Natural killer cell (primary cell): ENCODE measurements at regions not wholly inside any gene's neighbourhood (a gene's known extent, or its start where the extent isn't known, plus 50 kb on each side); places are given as distances from the start of the nearest gene placed in this dataset.
A peak's percentile ranks its signal among the peaks of the same experiment; 100 is the strongest.

ENCODE experiments used
- ATAC-seq, 3 donors: fragments of 150-1000 bp in 2 of 3; fragments of 200-7000 bp in 1 of 3; cut with Tn5 transposase; 1 replicate in 1 of 3; 2 replicates in 2 of 3; pipeline ENCODE4 v1.10.0; 2021; ENCODE audit warnings: mild to moderate bottlenecking in 2 of 3, moderate library complexity in 2 of 3
- DNase-seq, 2 donors: peaks; one replicate each; pipeline versions ENCODE4 v3.0.0 to v3.0.0-alpha.2; 2013 to 2021; ENCODE audit warnings: mixed read lengths in 1 of 2
- H3K27ac ChIP-seq: one replicate; pipeline ENCODE4 v1.5.1; 2013; ENCODE audit warnings: mild to moderate bottlenecking, low read length
- H3K27me3 ChIP-seq: one replicate; pipeline ENCODE4 v1.6.1; 2013; ENCODE audit warnings: low read length; ENCODE audit not compliant: control insufficient read depth, insufficient read depth
- H3K36me3 ChIP-seq: one replicate; pipeline ENCODE4 v1.6.1; 2013; ENCODE audit warnings: low read length; ENCODE audit not compliant: control insufficient read depth, insufficient read depth
- H3K4me1 ChIP-seq: one replicate; pipeline ENCODE4 v1.6.1; 2013; ENCODE audit warnings: low read length; ENCODE audit not compliant: control insufficient read depth, insufficient read depth
- H3K4me3 ChIP-seq: one replicate; pipeline ENCODE4 v1.5.1; 2013; ENCODE audit warnings: low read length
- H3K9me3 ChIP-seq: one replicate; pipeline ENCODE4 v1.6.1; 2013; ENCODE audit warnings: low read length; ENCODE audit not compliant: control insufficient read depth, insufficient read depth
- H3K27ac Mint-ChIP-seq, 2 donors: one replicate each; pipeline ENCODE4 v1.8.0; 2022; ENCODE audit warnings: mild to moderate bottlenecking in 2 of 2, mixed read lengths in 2 of 2, moderate library complexity in 1 of 2
- H3K27me3 Mint-ChIP-seq, 2 donors: one replicate each; pipeline ENCODE4 v1.8.0; 2022; ENCODE audit warnings: low read depth in 2 of 2, mixed read lengths in 2 of 2
- H3K36me3 Mint-ChIP-seq: one replicate; pipeline ENCODE4 v1.8.0; 2022; ENCODE audit warnings: mixed read lengths
- H3K4me1 Mint-ChIP-seq, 2 donors: one replicate each; pipeline ENCODE4 v1.8.0; 2022; ENCODE audit warnings: mixed read lengths in 2 of 2
- H3K4me3 Mint-ChIP-seq: one replicate; pipeline ENCODE4 v1.8.0; 2022; ENCODE audit warnings: mild to moderate bottlenecking, moderate library complexity, mixed read lengths
- H3K9me3 Mint-ChIP-seq, 2 donors: one replicate each; pipeline ENCODE4 v1.8.0; 2022; ENCODE audit warnings: mixed read lengths in 2 of 2
- WGBS: methylation state at CpG from one replicate; pipeline ENCODE4 v1.1.7; 2013; ENCODE audit warnings: missing lambda C conversion rate; ENCODE audit not compliant: insufficient coverage; 5-methylcytosine and 5-hydroxymethylcytosine counted together
- intact Hi-C: fragments of 100-400 bp; cut with micrococcal nuclease; formaldehyde crosslinking; loops from one replicate; pipeline ENCODE4 v1.14.2; 2022
- TF ChIP-seq, protein P1 (sequence below): fragments of 200-600 bp; IDR thresholded peaks from one replicate; pipeline ENCODE4 v1.8.0; 2022; ENCODE audit warnings: antibody characterized with exemption

DNA sequence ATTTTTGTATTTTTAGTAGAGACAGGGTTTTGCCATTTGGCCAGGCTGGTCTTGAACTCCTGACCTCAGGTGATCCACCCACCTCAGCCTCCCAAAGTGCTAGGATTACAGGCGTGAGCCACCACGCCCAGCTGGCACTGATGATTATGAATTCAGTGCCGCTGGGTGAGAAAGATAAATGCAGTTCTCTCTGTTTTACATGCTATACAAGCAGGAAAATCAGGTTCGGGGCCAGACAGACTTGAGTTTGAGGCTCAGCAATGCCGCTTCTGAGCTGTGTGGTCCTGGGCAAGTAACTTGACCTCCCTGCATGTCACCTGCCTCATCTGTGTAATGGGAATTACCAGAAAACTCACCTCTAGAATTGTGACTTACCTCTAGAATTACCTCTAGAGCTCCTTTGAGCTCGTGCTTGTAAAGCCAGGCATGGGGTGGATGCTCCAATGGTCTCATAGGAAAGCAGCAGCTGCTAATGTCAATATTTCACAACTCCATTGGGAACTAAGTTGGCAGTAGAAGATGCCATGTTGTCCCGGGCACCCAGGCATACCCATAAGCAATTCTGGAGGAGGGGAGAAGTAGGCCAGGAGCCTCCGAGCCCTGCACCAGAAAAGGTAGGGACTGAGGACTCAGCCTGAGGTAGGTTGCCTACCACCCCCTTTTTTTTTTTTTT is 119.8 kb upstream of the SLC25A33 start:
- no peaks in the 10 kb centered on the region for H3K36me3 Mint-ChIP-seq
- H3K27me3 Mint-ChIP-seq = peaks cover 42 to 44% of the 10 kb centered on the region in 2 donors
- intact Hi-C loops = no loop called here
- H3K4me3 ChIP-seq = no peak overlapping the region
- H3K27ac Mint-ChIP-seq = no peak overlapping the region
- H3K9me3 ChIP-seq = no peaks in the 10 kb centered on the region
- peaks cover 10% of the 10 kb centered on the region for H3K4me1 ChIP-seq
- peaks cover 38% of the 10 kb centered on the region for H3K27me3 ChIP-seq
- DNase-seq (no peak), ATAC-seq (no peak)
- no peak overlapping the region for H3K27ac ChIP-seq
- H3K4me3 Mint-ChIP-seq = no peak overlapping the region
- peaks cover 0 to 6% of the 10 kb centered on the region in 2 donors for H3K4me1 Mint-ChIP-seq
- TF ChIP-seq, protein P1, sequence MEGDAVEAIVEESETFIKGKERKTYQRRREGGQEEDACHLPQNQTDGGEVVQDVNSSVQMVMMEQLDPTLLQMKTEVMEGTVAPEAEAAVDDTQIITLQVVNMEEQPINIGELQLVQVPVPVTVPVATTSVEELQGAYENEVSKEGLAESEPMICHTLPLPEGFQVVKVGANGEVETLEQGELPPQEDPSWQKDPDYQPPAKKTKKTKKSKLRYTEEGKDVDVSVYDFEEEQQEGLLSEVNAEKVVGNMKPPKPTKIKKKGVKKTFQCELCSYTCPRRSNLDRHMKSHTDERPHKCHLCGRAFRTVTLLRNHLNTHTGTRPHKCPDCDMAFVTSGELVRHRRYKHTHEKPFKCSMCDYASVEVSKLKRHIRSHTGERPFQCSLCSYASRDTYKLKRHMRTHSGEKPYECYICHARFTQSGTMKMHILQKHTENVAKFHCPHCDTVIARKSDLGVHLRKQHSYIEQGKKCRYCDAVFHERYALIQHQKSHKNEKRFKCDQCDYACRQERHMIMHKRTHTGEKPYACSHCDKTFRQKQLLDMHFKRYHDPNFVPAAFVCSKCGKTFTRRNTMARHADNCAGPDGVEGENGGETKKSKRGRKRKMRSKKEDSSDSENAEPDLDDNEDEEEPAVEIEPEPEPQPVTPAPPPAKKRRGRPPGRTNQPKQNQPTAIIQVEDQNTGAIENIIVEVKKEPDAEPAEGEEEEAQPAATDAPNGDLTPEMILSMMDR = no peak
- WGBS = 90% methylated on average over 8 of the region's 8 CpGs
- no peaks in the 10 kb centered on the region for H3K9me3 Mint-ChIP-seq
- no peaks in the 10 kb centered on the region for H3K36me3 ChIP-seq

DNA sequence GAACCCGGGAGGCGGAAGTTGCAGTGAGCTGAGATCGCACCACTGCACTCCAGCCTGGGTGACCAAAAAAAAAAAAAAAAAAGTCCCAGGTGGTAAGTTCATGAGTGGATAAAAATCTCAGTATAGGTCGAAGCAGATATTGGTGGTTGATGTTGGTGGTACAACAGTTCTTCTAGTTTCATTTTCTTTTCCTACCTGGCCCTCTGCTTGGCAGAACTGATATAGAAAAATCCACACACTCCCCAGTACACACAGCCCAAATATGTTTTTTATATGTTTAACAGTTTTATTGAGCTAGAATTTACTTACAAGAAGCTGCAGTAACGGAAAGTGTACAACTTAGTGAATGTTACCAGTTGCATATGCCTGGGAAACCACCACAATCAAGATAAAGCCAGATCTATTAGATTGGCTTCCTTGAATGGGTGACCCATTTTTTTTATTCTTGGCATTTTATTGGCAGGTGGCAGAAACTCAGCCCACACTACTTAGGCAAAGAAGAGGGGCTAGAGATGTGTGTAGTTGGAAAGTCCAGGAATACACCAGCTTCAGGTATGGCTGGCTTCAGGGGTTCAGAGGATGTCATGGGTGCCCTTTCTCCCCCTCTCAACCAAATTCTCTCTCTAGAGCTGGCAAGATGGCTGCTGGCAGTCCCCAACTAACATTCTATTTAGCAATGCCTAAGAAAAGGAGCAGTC is 118.3 kb upstream of the SLC25A33 start:
- Mint-ChIP-seq H3K27me3 (peaks cover 44 to 51% of the 10 kb centered on the region in 2 donors), H3K27ac (no peak overlapping the region), H3K36me3 (no peaks in the 10 kb centered on the region), H3K4me3 (no peak overlapping the region), H3K4me1 (peaks cover 12 to 16% of the 10 kb centered on the region in 2 donors), H3K9me3 (no peaks in the 10 kb centered on the region)
- ATAC-seq (no peak), DNase-seq (peak in 1 of 2 donors; percentile 25)
- Histone ChIP-seq H3K27me3 (peaks cover 41% of the 10 kb centered on the region), H3K4me3 (no peak overlapping the region), H3K36me3 (no peaks in the 10 kb centered on the region), H3K4me1 (peaks cover 17% of the 10 kb centered on the region), H3K27ac (no peak overlapping the region), H3K9me3 (no peaks in the 10 kb centered on the region)
- intact Hi-C loops = no loop called here
- TF ChIP-seq, protein P1 = no peak
- 56% methylated on average over 4 of the region's 5 CpGs for WGBS

DNA sequence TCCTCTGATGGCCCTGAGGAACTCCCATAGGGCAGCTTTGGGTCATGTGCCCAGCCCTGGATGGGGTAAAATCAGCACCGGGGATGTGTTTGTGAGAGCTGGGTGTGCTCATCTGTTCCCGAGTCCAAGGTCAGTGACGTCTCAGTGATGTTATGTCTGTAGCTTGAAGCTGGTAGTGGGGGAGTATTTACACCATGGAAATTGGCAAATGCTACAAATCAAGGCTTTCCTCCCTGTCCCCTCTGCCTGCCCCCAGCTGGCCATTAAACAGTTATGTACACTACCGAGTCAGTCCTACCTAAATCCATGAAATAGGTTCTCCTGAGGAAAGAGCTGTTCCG is 117.8 kb upstream of the SLC25A33 start:
- TF ChIP-seq, protein P1 = no peak
- DNase-seq = no peak
- peaks cover 22% of the 10 kb centered on the region for H3K4me1 ChIP-seq

More for the DNA sequence above, 117.8 kb upstream of the SLC25A33 start:
- no peaks in the 10 kb centered on the region for H3K36me3 Mint-ChIP-seq
- H3K27ac Mint-ChIP-seq = no peak overlapping the region
- Histone ChIP-seq H3K4me3 (no peak overlapping the region), H3K36me3 (no peaks in the 10 kb centered on the region), H3K27ac (no peak overlapping the region), H3K27me3 (peaks cover 41% of the 10 kb centered on the region), H3K9me3 (no peaks in the 10 kb centered on the region)
- peaks cover 39 to 48% of the 10 kb centered on the region in 2 donors for H3K27me3 Mint-ChIP-seq
- intact Hi-C loops = no loop called here
- ATAC-seq = no peak
- peaks cover 17 to 22% of the 10 kb centered on the region in 2 donors for H3K4me1 Mint-ChIP-seq
- 83% methylated on average over 5 of the region's 5 CpGs for WGBS
- no peaks in the 10 kb centered on the region for H3K9me3 Mint-ChIP-seq
- H3K4me3 Mint-ChIP-seq = no peak overlapping the region
